Tibial artery (tissue), 4 donors: ENCODE measurements at regions not wholly inside any gene's neighbourhood (a gene's known extent, or its start where the extent isn't known, plus 50 kb on each side); places are given as distances from the start of the nearest gene placed in this dataset.

ENCODE experiments used
- DNase-seq, 2 donors: peaks; one replicate each; pipeline ENCODE4 v3.0.0-alpha.2; 2019
- H3K27ac ChIP-seq, 2 donors: fragments of 200-600 bp; sonication (generic) in 1 of 2; 1 replicate in 1 of 2; 2 replicates in 1 of 2; pipeline ENCODE4 v1.5.1; 2018 to 2019; ENCODE audit warnings: mild to moderate bottlenecking in 1 of 2
- H3K27me3 ChIP-seq, 2 donors: fragments of 200-600 bp; sonication (generic) in 1 of 2; one replicate each; pipeline versions ENCODE4 v1.5.1 to v1.6.0; 2016 to 2019
- H3K36me3 ChIP-seq, 3 donors: fragments of 200-600 bp; sonication (generic) in 2 of 3; one replicate each; pipeline ENCODE4 v1.5.1; 2016 to 2019; ENCODE audit warnings: mild to moderate bottlenecking in 2 of 3
- H3K4me1 ChIP-seq, 4 donors: fragments of 200-600 bp; sonication (generic) in 2 of 4; 1 replicate in 3 of 4; 2 replicates in 1 of 4; pipeline ENCODE4 v1.5.1; 2016 to 2019
- H3K4me3 ChIP-seq, 2 donors: fragments of 200-600 bp; sonication (generic) in 1 of 2; 1 replicate in 1 of 2; 2 replicates in 1 of 2; pipeline ENCODE4 v1.5.1; 2018 to 2019; ENCODE audit warnings: mild to moderate bottlenecking in 2 of 2
- H3K9me3 ChIP-seq, 3 donors: fragments of 200-600 bp; sonication (generic) in 1 of 3; one replicate each; pipeline ENCODE4 v1.5.1; 2016 to 2019
- intact Hi-C: fragments of 100-400 bp; cut with DNase I; formaldehyde crosslinking; loops from one replicate; pipeline ENCODE4 v1.15.0; 2023; ENCODE audit warnings: low total_unique reads
- TF ChIP-seq, protein P1 (sequence below), 2 experiments: fragments of 200-600 bp in 1 of 2; fragments of 450-650 bp in 1 of 2; IDR thresholded peaks; one replicate each; pipeline ENCODE4 v1.5.1; 2017 to 2019; ENCODE audit warnings: antibody characterized with exemption in 2 of 2, mild to moderate bottlenecking in 1 of 2, moderate library complexity in 1 of 2

DNA sequence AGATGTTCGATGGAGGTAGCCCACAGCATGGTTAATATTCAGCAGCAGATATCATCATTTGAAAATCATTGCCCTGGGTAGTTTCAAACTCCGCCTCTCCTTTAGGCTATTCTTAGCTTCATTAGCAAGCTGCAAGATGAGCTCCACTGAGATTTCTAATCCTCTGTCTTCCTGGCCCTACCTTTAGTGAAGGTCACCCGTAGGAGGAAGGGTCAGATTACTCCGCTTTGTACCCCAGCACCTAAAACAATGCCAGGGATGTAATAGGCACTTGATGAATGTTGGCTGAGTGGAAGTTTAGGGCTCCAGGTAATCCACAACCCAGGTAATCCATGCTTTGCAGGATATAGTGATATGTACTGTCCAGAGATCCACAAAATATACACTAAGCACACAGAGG, 260.1 kb upstream of the MTNR1B start:
- Histone ChIP-seq H3K36me3 (no peaks in the 10 kb centered on the region), H3K4me1 (peaks cover 0 to 43% (median 24%) of the 10 kb centered on the region in 4 donors), H3K4me3 (no peak overlapping the region), H3K9me3 (no peaks in the 10 kb centered on the region), H3K27ac (no peak overlapping the region), H3K27me3 (no peaks in the 10 kb centered on the region)
- TF ChIP-seq, protein P1, sequence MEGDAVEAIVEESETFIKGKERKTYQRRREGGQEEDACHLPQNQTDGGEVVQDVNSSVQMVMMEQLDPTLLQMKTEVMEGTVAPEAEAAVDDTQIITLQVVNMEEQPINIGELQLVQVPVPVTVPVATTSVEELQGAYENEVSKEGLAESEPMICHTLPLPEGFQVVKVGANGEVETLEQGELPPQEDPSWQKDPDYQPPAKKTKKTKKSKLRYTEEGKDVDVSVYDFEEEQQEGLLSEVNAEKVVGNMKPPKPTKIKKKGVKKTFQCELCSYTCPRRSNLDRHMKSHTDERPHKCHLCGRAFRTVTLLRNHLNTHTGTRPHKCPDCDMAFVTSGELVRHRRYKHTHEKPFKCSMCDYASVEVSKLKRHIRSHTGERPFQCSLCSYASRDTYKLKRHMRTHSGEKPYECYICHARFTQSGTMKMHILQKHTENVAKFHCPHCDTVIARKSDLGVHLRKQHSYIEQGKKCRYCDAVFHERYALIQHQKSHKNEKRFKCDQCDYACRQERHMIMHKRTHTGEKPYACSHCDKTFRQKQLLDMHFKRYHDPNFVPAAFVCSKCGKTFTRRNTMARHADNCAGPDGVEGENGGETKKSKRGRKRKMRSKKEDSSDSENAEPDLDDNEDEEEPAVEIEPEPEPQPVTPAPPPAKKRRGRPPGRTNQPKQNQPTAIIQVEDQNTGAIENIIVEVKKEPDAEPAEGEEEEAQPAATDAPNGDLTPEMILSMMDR (IDR thresholded peaks at IDR 0.05), result no peak
- DNase-seq, result no peak
- intact Hi-C loops, result no loop called here

DNA sequence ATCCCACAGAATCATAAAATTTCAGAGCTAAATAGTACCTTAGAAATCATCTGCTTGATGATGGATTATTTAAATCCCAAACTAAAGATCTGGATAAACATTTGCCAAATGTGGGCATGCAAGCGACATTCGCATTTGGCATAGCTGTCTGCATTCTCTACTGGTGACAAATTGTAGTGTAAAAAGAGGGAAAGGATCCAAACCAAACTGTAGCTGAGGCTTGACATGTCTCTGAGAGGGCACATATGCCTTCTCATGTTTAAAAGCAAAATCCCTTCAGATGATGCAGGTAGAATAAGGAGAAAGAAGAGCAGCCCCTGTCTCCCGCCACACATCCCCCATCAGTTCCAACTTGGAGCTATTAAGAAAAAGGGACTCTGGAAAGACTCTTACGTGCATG, 257.5 kb upstream of the MTNR1B start:
- H3K4me3 ChIP-seq, result no peak overlapping the region
- TF ChIP-seq, protein P1 (IDR thresholded peaks at IDR 0.05), result no peak
- DNase-seq, result no peak
- no peaks in the 10 kb centered on the region for H3K9me3 ChIP-seq
- no peak overlapping the region for H3K27ac ChIP-seq
- intact Hi-C loops, result no loop called here
- H3K36me3 ChIP-seq, result no peaks in the 10 kb centered on the region
- peaks cover 0 to 33% (median 19%) of the 10 kb centered on the region in 4 donors for H3K4me1 ChIP-seq
- H3K27me3 ChIP-seq, result no peaks in the 10 kb centered on the region

DNA sequence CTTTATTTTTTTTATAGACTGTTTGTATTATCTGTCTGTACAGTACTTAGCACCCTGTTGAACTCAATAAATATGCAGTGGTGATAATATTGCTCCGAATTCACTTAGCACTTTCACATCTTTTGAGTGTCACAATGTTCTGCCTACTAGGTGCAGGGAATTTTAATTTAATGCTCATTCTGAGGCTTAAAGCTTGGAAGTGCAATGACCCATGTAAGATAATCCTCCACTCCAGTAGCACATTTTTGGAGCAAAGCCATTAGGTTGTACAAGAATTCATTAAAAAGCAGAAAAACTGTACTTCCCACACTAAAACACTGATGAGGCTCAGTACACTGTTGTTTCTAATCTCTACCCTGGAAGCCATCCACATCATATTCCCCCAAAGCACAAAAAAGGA, 255.3 kb upstream of the MTNR1B start:
- no peak overlapping the region for H3K4me3 ChIP-seq
- intact Hi-C loops, result no loop called here
- peaks cover 0 to 19% (median 8%) of the 10 kb centered on the region in 4 donors for H3K4me1 ChIP-seq

DNA sequence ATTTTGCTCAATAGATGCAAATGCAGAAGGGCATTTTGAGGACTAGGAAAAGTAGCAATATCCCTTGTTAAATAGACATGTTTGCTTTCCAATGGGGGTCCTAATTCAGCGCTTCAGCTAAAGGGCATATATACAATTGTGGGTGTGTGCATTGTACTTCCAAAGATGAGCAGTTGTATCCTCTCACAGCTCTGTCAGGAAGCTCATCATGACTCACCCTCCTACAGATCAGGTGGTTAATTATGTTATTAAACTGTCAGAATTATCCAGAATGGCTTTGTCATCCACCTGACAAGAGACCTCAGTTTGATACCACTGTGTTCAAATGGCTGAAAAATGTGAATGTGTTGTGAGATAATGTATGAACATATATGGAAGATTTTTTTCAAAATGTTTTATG, 252.2 kb upstream of the MTNR1B start:
- H3K9me3 ChIP-seq, result no peaks in the 10 kb centered on the region
- no peak overlapping the region for H3K27ac ChIP-seq
- no peaks in the 10 kb centered on the region for H3K27me3 ChIP-seq
- H3K36me3 ChIP-seq, result no peaks in the 10 kb centered on the region
- intact Hi-C loops, result no loop called here
- TF ChIP-seq, protein P1 (IDR thresholded peaks at IDR 0.05), result no peak
- peaks cover 0 to 8% (median 5%) of the 10 kb centered on the region in 4 donors for H3K4me1 ChIP-seq
- H3K4me3 ChIP-seq, result no peak overlapping the region
- DNase-seq, result no peak

More for the DNA sequence above, 255.3 kb upstream of the MTNR1B start:
- no peak for DNase-seq
- no peaks in the 10 kb centered on the region for H3K9me3 ChIP-seq
- TF ChIP-seq, protein P1 (IDR thresholded peaks at IDR 0.05), result no peak
- no peaks in the 10 kb centered on the region for H3K27me3 ChIP-seq
- H3K36me3 ChIP-seq, result no peaks in the 10 kb centered on the region
- H3K27ac ChIP-seq, result no peak overlapping the region

DNA sequence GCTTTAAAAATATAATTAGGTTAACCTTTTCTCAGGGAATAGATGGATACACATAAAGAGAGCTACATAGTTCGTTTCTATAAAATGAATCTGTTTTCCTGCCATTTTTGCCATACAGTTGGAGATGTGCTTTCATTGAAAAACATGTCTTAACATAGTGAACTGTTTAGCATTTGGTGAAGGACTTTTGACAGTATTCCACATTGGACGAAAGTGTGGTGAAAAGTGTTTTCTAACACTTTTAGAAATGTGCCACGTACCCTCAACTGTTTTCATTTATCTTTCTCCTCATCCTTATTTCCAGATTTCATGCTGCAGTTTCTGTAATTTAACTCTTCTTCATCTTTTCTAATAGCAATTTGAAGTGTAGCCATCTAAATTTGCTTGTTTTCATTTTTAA, 249.1 kb upstream of the MTNR1B start:
- intact Hi-C loops, result no loop called here
- H3K27ac ChIP-seq, result no peak overlapping the region
- H3K36me3 ChIP-seq, result no peaks in the 10 kb centered on the region
- H3K27me3 ChIP-seq, result no peaks in the 10 kb centered on the region
- H3K4me3 ChIP-seq, result no peak overlapping the region
- no peaks in the 10 kb centered on the region for H3K4me1 ChIP-seq
- H3K9me3 ChIP-seq, result peaks cover 0 to 3% (median 0%) of the 10 kb centered on the region in 3 donors
- DNase-seq, result no peak
- TF ChIP-seq, protein P1 (IDR thresholded peaks at IDR 0.05), result no peak

DNA sequence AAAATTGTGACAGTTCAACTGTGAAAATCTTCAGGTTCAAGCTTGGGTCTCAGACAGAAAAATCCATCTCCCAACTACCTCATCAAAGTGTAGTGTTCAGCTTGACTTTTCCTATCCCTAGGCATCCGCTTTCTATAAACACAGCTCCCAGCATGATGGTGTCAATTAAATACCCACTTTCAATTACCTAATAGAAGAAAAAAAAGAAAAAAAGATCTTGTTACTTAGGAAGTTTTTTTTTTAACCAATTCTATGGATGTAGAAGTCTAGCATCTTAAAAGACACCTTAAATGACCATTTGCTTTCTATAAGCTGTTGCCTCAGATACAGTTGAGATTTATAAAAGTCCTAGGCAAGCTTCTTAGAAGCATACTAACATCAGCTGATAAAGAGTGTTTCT, 244.1 kb upstream of the MTNR1B start:
- Histone ChIP-seq H3K27me3 (no peaks in the 10 kb centered on the region), H3K27ac (no peak overlapping the region), H3K4me1 (no peaks in the 10 kb centered on the region), H3K9me3 (peaks cover 0 to 3% (median 0%) of the 10 kb centered on the region in 3 donors), H3K36me3 (no peaks in the 10 kb centered on the region), H3K4me3 (no peak overlapping the region)
- no peak for DNase-seq
- TF ChIP-seq, protein P1 (IDR thresholded peaks at IDR 0.05), result no peak
- intact Hi-C loops, result no loop called here
